ENCODE measurements at regions not wholly inside any gene's neighbourhood (a gene's known extent, or its start where the extent isn't known, plus 50 kb on each side); places are given as distances from the start of the nearest gene placed in this dataset.

DNA sequence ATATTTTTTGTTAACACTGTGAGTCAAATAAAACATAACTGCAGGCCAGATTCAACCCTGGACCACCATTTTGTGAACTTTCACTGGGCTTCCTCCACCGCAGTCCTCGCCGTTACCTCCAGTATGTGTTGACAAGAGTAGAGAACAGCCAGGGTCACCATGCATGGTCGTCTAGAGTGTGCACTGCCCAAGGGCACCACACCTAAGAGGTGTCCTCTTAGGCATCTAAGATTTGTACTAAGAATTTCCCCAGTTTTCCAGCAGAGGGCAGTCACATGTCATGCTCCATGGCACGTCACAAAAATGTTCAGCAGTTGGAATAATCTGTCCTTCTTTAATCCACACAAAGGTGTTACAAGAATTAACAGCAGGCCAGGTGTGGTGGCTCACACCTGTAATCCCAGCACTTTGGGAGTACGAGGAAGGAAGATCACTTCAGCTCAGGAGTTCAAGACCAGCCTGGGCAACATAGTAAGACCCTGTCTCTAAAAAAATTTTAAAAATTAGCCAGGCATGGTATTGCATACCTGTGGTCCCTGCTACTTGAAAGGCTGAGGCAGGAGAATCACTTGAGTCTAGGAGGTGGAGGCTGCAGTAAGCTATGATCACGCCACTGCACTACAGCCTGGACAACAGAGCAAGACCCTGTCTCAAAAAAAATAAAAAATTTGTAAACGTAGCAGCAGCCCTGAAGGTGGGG, 71.2 kb upstream of the FOXK1 start:
- TF ChIP-seq POLR2A (IDR thresholded peaks at IDR 0.05; ENCODE audit: low read length) (no peak), GATA1 (IDR thresholded peaks at IDR 0.05; ENCODE audit: low read depth, low read length) (no peak)

All from erythroblast (primary cell).